ENCODE measurements at regions not wholly inside any gene's neighbourhood (a gene's known extent, or its start where the extent isn't known, plus 50 kb on each side); places are given as distances from the start of the nearest gene placed in this dataset.
"Not testable (repeated sequence)": the region's sequence is repeated elsewhere in the genome, so short reads cannot be mapped to it uniquely, and the experiment has no call there.

- no peaks in the 10 kb centered on the region for H3K9me3 ChIP-seq (ENCODE audit: control insufficient read depth, low read length, poor library complexity, severe bottlenecking)
- no peak overlapping the region for H3K27ac Mint-ChIP-seq
- no peaks in the 10 kb centered on the region for H3K4me1 Mint-ChIP-seq
- H3K36me3 Mint-ChIP-seq (ENCODE audit: low read depth) = no peaks in the 10 kb centered on the region
- ATAC-seq (no peak), DNase-seq (no peak)
- no peak overlapping the region for H3K4me3 Mint-ChIP-seq
- no peaks in the 10 kb centered on the region for H3K27me3 Mint-ChIP-seq
Measured at GRCh38 chr18:43934322-43934721, 657.0 kb upstream of the SYT4 start.

- no peak for ATAC-seq
- no peak for DNase-seq
- H3K4me3 Mint-ChIP-seq = no peak overlapping the region
- H3K27ac Mint-ChIP-seq = no peak overlapping the region
- H3K27me3 Mint-ChIP-seq = no peaks in the 10 kb centered on the region
- H3K36me3 Mint-ChIP-seq (ENCODE audit: low read depth) = no peaks in the 10 kb centered on the region
- H3K9me3 ChIP-seq (ENCODE audit: control insufficient read depth, low read length, poor library complexity, severe bottlenecking) = no peaks in the 10 kb centered on the region
- H3K4me1 Mint-ChIP-seq = no peaks in the 10 kb centered on the region
Measured at GRCh38 chr18:43934781-43935471, 657.6 kb upstream of the SYT4 start.

- ATAC-seq = no peak
- no peaks in the 10 kb centered on the region for H3K4me1 Mint-ChIP-seq
- DNase-seq = no peak
- no peaks in the 10 kb centered on the region for H3K36me3 Mint-ChIP-seq (ENCODE audit: low read depth)
- H3K9me3 ChIP-seq (ENCODE audit: control insufficient read depth, low read length, poor library complexity, severe bottlenecking) = no peaks in the 10 kb centered on the region
- H3K27ac Mint-ChIP-seq = no peak overlapping the region
- no peak overlapping the region for H3K4me3 Mint-ChIP-seq
- no peaks in the 10 kb centered on the region for H3K27me3 Mint-ChIP-seq
Measured at GRCh38 chr18:43936176-43936575, 658.9 kb upstream of the SYT4 start.

GRCh38 chr18:43949291-43949690 is 672.0 kb upstream of the SYT4 start:
- DNase-seq (no peak), ATAC-seq (no peak)
- H3K4me3 Mint-ChIP-seq = no peak overlapping the region
- H3K27ac Mint-ChIP-seq = no peak overlapping the region
- no peaks in the 10 kb centered on the region for H3K9me3 ChIP-seq (ENCODE audit: control insufficient read depth, low read length, poor library complexity, severe bottlenecking)
- H3K4me1 Mint-ChIP-seq = no peaks in the 10 kb centered on the region
- no peaks in the 10 kb centered on the region for H3K27me3 Mint-ChIP-seq
- H3K36me3 Mint-ChIP-seq (ENCODE audit: low read depth) = no peaks in the 10 kb centered on the region

GRCh38 chr18:43950062-43950461 is 672.8 kb upstream of the SYT4 start:
- Mint-ChIP-seq H3K27ac (no peak overlapping the region), H3K27me3 (no peaks in the 10 kb centered on the region), H3K4me3 (no peak overlapping the region), H3K4me1 (no peaks in the 10 kb centered on the region), H3K36me3 (ENCODE audit: low read depth) (no peaks in the 10 kb centered on the region)
- DNase-seq = no peak
- no peaks in the 10 kb centered on the region for H3K9me3 ChIP-seq (ENCODE audit: control insufficient read depth, low read length, poor library complexity, severe bottlenecking)
- ATAC-seq = no peak

- no peaks in the 10 kb centered on the region for H3K9me3 ChIP-seq (ENCODE audit: control insufficient read depth, low read length, poor library complexity, severe bottlenecking)
- H3K4me1 Mint-ChIP-seq = no peaks in the 10 kb centered on the region
- no peaks in the 10 kb centered on the region for H3K36me3 Mint-ChIP-seq (ENCODE audit: low read depth)
- H3K27me3 Mint-ChIP-seq = no peaks in the 10 kb centered on the region
- no peak overlapping the region for H3K27ac Mint-ChIP-seq
- DNase-seq = no peak
- no peak overlapping the region for H3K4me3 Mint-ChIP-seq
- ATAC-seq = no peak
Measured at GRCh38 chr18:43952398-43952797, 675.1 kb upstream of the SYT4 start.

GRCh38 chr18:43961722-43962121 is 684.4 kb upstream of the SYT4 start:
- ATAC-seq = no peak

GRCh38 chr18:43964666-43965065 is 687.4 kb upstream of the SYT4 start:
- Mint-ChIP-seq H3K36me3 (ENCODE audit: low read depth) (no peaks in the 10 kb centered on the region), H3K4me3 (no peak overlapping the region), H3K27me3 (no peaks in the 10 kb centered on the region), H3K4me1 (no peaks in the 10 kb centered on the region), H3K27ac (no peak overlapping the region)
- no peaks in the 10 kb centered on the region for H3K9me3 ChIP-seq (ENCODE audit: control insufficient read depth, low read length, poor library complexity, severe bottlenecking)
- ATAC-seq = no peak
- DNase-seq = no peak

More at GRCh38 chr18:43961722-43962121, 684.4 kb upstream of the SYT4 start:
- H3K27ac Mint-ChIP-seq = no peak overlapping the region
- no peaks in the 10 kb centered on the region for H3K36me3 Mint-ChIP-seq (ENCODE audit: low read depth)
- DNase-seq = no peak
- H3K4me3 Mint-ChIP-seq = no peak overlapping the region
- H3K4me1 Mint-ChIP-seq = no peaks in the 10 kb centered on the region
- no peaks in the 10 kb centered on the region for H3K9me3 ChIP-seq (ENCODE audit: control insufficient read depth, low read length, poor library complexity, severe bottlenecking)
- no peaks in the 10 kb centered on the region for H3K27me3 Mint-ChIP-seq

- no peak overlapping the region for H3K27ac Mint-ChIP-seq
- H3K4me1 Mint-ChIP-seq = no peaks in the 10 kb centered on the region
- DNase-seq (no peak), ATAC-seq (no peak)
- H3K4me3 Mint-ChIP-seq = no peak overlapping the region
- no peaks in the 10 kb centered on the region for H3K9me3 ChIP-seq (ENCODE audit: control insufficient read depth, low read length, poor library complexity, severe bottlenecking)
- H3K36me3 Mint-ChIP-seq (ENCODE audit: low read depth) = no peaks in the 10 kb centered on the region
- no peaks in the 10 kb centered on the region for H3K27me3 Mint-ChIP-seq
Measured at GRCh38 chr18:43965691-43966090, 688.4 kb upstream of the SYT4 start.

- H3K27ac Mint-ChIP-seq = no peak overlapping the region
- no peak for DNase-seq
- H3K4me1 Mint-ChIP-seq = no peaks in the 10 kb centered on the region
- ATAC-seq = no peak
- H3K36me3 Mint-ChIP-seq (ENCODE audit: low read depth) = no peaks in the 10 kb centered on the region
- H3K27me3 Mint-ChIP-seq = no peaks in the 10 kb centered on the region
- H3K9me3 ChIP-seq (ENCODE audit: control insufficient read depth, low read length, poor library complexity, severe bottlenecking) = no peaks in the 10 kb centered on the region
- no peak overlapping the region for H3K4me3 Mint-ChIP-seq
Measured at GRCh38 chr18:43970656-43971055, 693.4 kb upstream of the SYT4 start.

GRCh38 chr18:43978174-43978573 is 700.9 kb upstream of the SYT4 start:
- Mint-ChIP-seq H3K4me1 (no peaks in the 10 kb centered on the region), H3K36me3 (ENCODE audit: low read depth) (no peaks in the 10 kb centered on the region)
- no peak for ATAC-seq

GRCh38 chr18:43982582-43982981 is 698.1 kb upstream of the SETBP1 start:
- Mint-ChIP-seq H3K36me3 (ENCODE audit: low read depth) (no peaks in the 10 kb centered on the region), H3K27me3 (no peaks in the 10 kb centered on the region), H3K27ac (no peak overlapping the region), H3K4me1 (no peaks in the 10 kb centered on the region), H3K4me3 (no peak overlapping the region)
- no peaks in the 10 kb centered on the region for H3K9me3 ChIP-seq (ENCODE audit: control insufficient read depth, low read length, poor library complexity, severe bottlenecking)
- ATAC-seq (no peak), DNase-seq (no peak)

More at GRCh38 chr18:43978174-43978573, 700.9 kb upstream of the SYT4 start:
- no peak overlapping the region for H3K4me3 Mint-ChIP-seq
- H3K27me3 Mint-ChIP-seq = no peaks in the 10 kb centered on the region
- no peaks in the 10 kb centered on the region for H3K9me3 ChIP-seq (ENCODE audit: control insufficient read depth, low read length, poor library complexity, severe bottlenecking)
- DNase-seq = no peak
- H3K27ac Mint-ChIP-seq = no peak overlapping the region

GRCh38 chr18:43987061-43987460 is 693.6 kb upstream of the SETBP1 start:
- H3K4me3 Mint-ChIP-seq; H3K36me3 Mint-ChIP-seq (ENCODE audit: low read depth): not testable (repeated sequence)

GRCh38 chr18:43992741-43993140 is 687.9 kb upstream of the SETBP1 start:
- Mint-ChIP-seq H3K27ac (no peak overlapping the region), H3K4me1 (no peaks in the 10 kb centered on the region), H3K4me3 (no peak overlapping the region), H3K27me3 (no peaks in the 10 kb centered on the region), H3K36me3 (ENCODE audit: low read depth) (no peaks in the 10 kb centered on the region)
- DNase-seq (no peak), ATAC-seq (no peak)
- H3K9me3 ChIP-seq (ENCODE audit: control insufficient read depth, low read length, poor library complexity, severe bottlenecking) = no peaks in the 10 kb centered on the region

More at GRCh38 chr18:43987061-43987460, 693.6 kb upstream of the SETBP1 start:
- not testable (repeated sequence) for H3K27me3 Mint-ChIP-seq; H3K9me3 ChIP-seq (ENCODE audit: control insufficient read depth, low read length, poor library complexity, severe bottlenecking); H3K4me1 Mint-ChIP-seq; ATAC-seq; H3K27ac Mint-ChIP-seq; DNase-seq

Measured in T-helper 17 cell (primary cell).